Left ventricle myocardium inferior (tissue), 1 donor: ENCODE measurements at regions not wholly inside any gene's neighbourhood (a gene's known extent, or its start where the extent isn't known, plus 50 kb on each side); places are given as distances from the start of the nearest gene placed in this dataset.

Experiments
- DNase-seq: peaks from one replicate; pipeline ENCODE4 v3.0.0-alpha.2; 2020
- H3K27ac ChIP-seq: fragments of 200-600 bp; replicated peaks from 2 replicates; pipeline ENCODE4 v1.8.0; 2021
- H3K27me3 ChIP-seq: fragments of 200-600 bp; 2 replicates; pipeline ENCODE4 v1.8.0; 2021; ENCODE audit warnings: low read depth
- H3K36me3 ChIP-seq: fragments of 200-600 bp; 2 replicates; pipeline ENCODE4 v1.8.0; 2021
- H3K4me1 ChIP-seq: fragments of 200-600 bp; 2 replicates; pipeline ENCODE4 v1.8.0; 2021
- H3K4me3 ChIP-seq: fragments of 200-600 bp; 2 replicates; pipeline ENCODE4 v1.8.0; 2021; ENCODE audit warnings: mild to moderate bottlenecking, moderate library complexity
- H3K9me3 ChIP-seq: fragments of 200-600 bp; replicated peaks from 2 replicates; pipeline ENCODE4 v1.8.0; 2021
- CTCF ChIP-seq: fragments of 200-600 bp; IDR thresholded peaks from 2 replicates; pipeline ENCODE4 v1.8.0; 2021; ENCODE audit warnings: antibody characterized with exemption, mild to moderate bottlenecking, borderline replicate concordance
- intact Hi-C: fragments of 100-400 bp; cut with micrococcal nuclease; formaldehyde crosslinking; loops from one replicate; pipeline ENCODE4 v1.11.0; 2022
- donor health status: DM: no; HTN: yes; CAD: no; lungs with severe emphysema.

GRCh38 chr22:44385296-44385610, 72.5 kb upstream of the SHISAL1 start:
- TF ChIP-seq CTCF, result no peak
- Histone ChIP-seq H3K9me3 (no peaks in the 10 kb centered on the region), H3K27me3 (peaks cover 35% of the 10 kb centered on the region), H3K27ac (no peak overlapping the region), H3K36me3 (no peaks in the 10 kb centered on the region), H3K4me3 (no peak overlapping the region), H3K4me1 (no peaks in the 10 kb centered on the region)
- intact Hi-C loops, result no loop called here
- no peak for DNase-seq

- H3K27ac ChIP-seq, result no peak overlapping the region
- DNase-seq, result no peak
- no peaks in the 10 kb centered on the region for H3K9me3 ChIP-seq
- no peak overlapping the region for H3K4me3 ChIP-seq
- no peak for TF ChIP-seq CTCF
- H3K27me3 ChIP-seq, result peaks cover 38% of the 10 kb centered on the region
- no peaks in the 10 kb centered on the region for H3K36me3 ChIP-seq
- intact Hi-C loops, result no loop called here
- no peaks in the 10 kb centered on the region for H3K4me1 ChIP-seq
Measured at GRCh38 chr22:44384563-44385295, 72.0 kb upstream of the SHISAL1 start.

- TF ChIP-seq CTCF, result no peak
Measured at GRCh38 chr22:44383652-44384562, 71.2 kb upstream of the SHISAL1 start.

GRCh38 chr22:44383064-44383575, 70.4 kb upstream of the SHISAL1 start:
- DNase-seq, result no peak
- Histone ChIP-seq H3K4me3 (no peak overlapping the region), H3K9me3 (peaks cover 7% of the 10 kb centered on the region), H3K27ac (no peak overlapping the region), H3K36me3 (no peaks in the 10 kb centered on the region), H3K4me1 (no peaks in the 10 kb centered on the region), H3K27me3 (peaks cover 25% of the 10 kb centered on the region)
- intact Hi-C loops, result no loop called here
- TF ChIP-seq CTCF, result no peak

More at GRCh38 chr22:44383652-44384562, 71.2 kb upstream of the SHISAL1 start:
- intact Hi-C loops, result no loop called here
- Histone ChIP-seq H3K4me3 (no peak overlapping the region), H3K9me3 (no peaks in the 10 kb centered on the region), H3K27ac (no peak overlapping the region), H3K4me1 (no peaks in the 10 kb centered on the region), H3K27me3 (peaks cover 31% of the 10 kb centered on the region), H3K36me3 (no peaks in the 10 kb centered on the region)
- DNase-seq, result no peak

GRCh38 chr22:44382116-44383038, 69.6 kb upstream of the SHISAL1 start:
- H3K9me3 ChIP-seq, result peaks cover 14% of the 10 kb centered on the region
- intact Hi-C loops, result no loop called here
- no peaks in the 10 kb centered on the region for H3K36me3 ChIP-seq
- peaks cover 18% of the 10 kb centered on the region for H3K27me3 ChIP-seq
- H3K4me3 ChIP-seq, result no peak overlapping the region
- no peak overlapping the region for H3K27ac ChIP-seq
- H3K4me1 ChIP-seq, result no peaks in the 10 kb centered on the region
- DNase-seq, result no peak
- TF ChIP-seq CTCF, result no peak
